KMS-11 (cell line): ENCODE measurements at regions not wholly inside any gene's neighbourhood (a gene's known extent, or its start where the extent isn't known, plus 50 kb on each side); places are given as distances from the start of the nearest gene placed in this dataset.

ENCODE experiments used
- H2AFZ ChIP-seq: fragments of 200-600 bp; sonication (generic); 2 replicates; pipeline ENCODE4 v1.6.1; 2016; ENCODE audit warnings: antibody characterized with exemption, mixed run types, low read depth
- H3K27ac ChIP-seq: fragments of 200-600 bp; sonication (generic); 2 replicates; pipeline ENCODE4 v1.6.1; 2016; ENCODE audit warnings: mild to moderate bottlenecking, mixed run types
- H3K27me3 ChIP-seq: fragments of 200-600 bp; sonication (generic); 2 replicates; pipeline ENCODE4 v1.6.1; 2017; ENCODE audit warnings: mild to moderate bottlenecking, low read depth, mixed run types, moderate library complexity; ENCODE audit not compliant: insufficient read depth
- H3K36me3 ChIP-seq: fragments of 200-600 bp; sonication (generic); 2 replicates; pipeline ENCODE4 v1.6.1; 2017; ENCODE audit warnings: mild to moderate bottlenecking, mixed run types; ENCODE audit not compliant: insufficient read depth
- H3K4me1 ChIP-seq: fragments of 200-600 bp; sonication (generic); 2 replicates; pipeline ENCODE4 v1.6.1; 2016; ENCODE audit warnings: mild to moderate bottlenecking, low read depth, mixed run types; ENCODE audit not compliant: poor library complexity, severe bottlenecking
- H3K4me2 ChIP-seq: fragments of 200-600 bp; sonication (generic); 2 replicates; pipeline ENCODE4 v1.7.0; 2016; ENCODE audit warnings: mild to moderate bottlenecking, mixed run types
- H3K4me3 ChIP-seq: fragments of 200-600 bp; sonication (generic); IDR thresholded peaks from 2 replicates; pipeline ENCODE4 v1.6.1; 2017; ENCODE audit warnings: low read depth, low read length, mixed read lengths; ENCODE audit not compliant: insufficient read depth
- H3K79me2 ChIP-seq: fragments of 200-600 bp; sonication (generic); 2 replicates; pipeline ENCODE4 v1.6.1; 2016; ENCODE audit warnings: low read depth, mixed run types; ENCODE audit not compliant: insufficient read depth
- H3K9ac ChIP-seq: fragments of 200-600 bp; sonication (generic); 2 replicates; pipeline ENCODE4 v1.6.1; 2016; ENCODE audit warnings: mild to moderate bottlenecking, mixed run types
- H4K20me1 ChIP-seq: fragments of 200-600 bp; sonication (generic); 2 replicates; pipeline ENCODE4 v1.6.1; 2016; ENCODE audit warnings: mild to moderate bottlenecking, mixed run types; ENCODE audit not compliant: insufficient read depth
- CTCF ChIP-seq: fragments of 200-600 bp; sonication (generic); conservative IDR thresholded peaks from 2 replicates; pipeline ENCODE4 v1.6.1; 2017; ENCODE audit warnings: low read depth, mild to moderate bottlenecking, antibody characterized with exemption, low read length, moderate library complexity, mixed read lengths

GRCh38 chr4:127081041-127081440, 551.7 kb upstream of the INTU start:
- Histone ChIP-seq H2AFZ (no peak overlapping the region), H3K4me2 (no peak overlapping the region), H3K36me3 (no peaks in the 10 kb centered on the region), H3K27me3 (no peaks in the 10 kb centered on the region), H3K9ac (no peak overlapping the region), H3K27ac (no peak overlapping the region), H3K4me1 (no peaks in the 10 kb centered on the region), H4K20me1 (no peaks in the 10 kb centered on the region), H3K4me3 (no peak overlapping the region), H3K79me2 (no peaks in the 10 kb centered on the region)
- no peak for TF ChIP-seq CTCF

GRCh38 chr4:127082986-127083385, 549.8 kb upstream of the INTU start:
- Histone ChIP-seq H3K79me2 (no peaks in the 10 kb centered on the region), H3K27me3 (no peaks in the 10 kb centered on the region), H3K27ac (no peak overlapping the region), H3K4me1 (no peaks in the 10 kb centered on the region), H2AFZ (no peak overlapping the region), H3K4me3 (no peak overlapping the region), H3K9ac (no peak overlapping the region), H4K20me1 (no peaks in the 10 kb centered on the region), H3K36me3 (no peaks in the 10 kb centered on the region), H3K4me2 (no peak overlapping the region)
- no peak for TF ChIP-seq CTCF

GRCh38 chr4:127084666-127085065, 548.1 kb upstream of the INTU start:
- no peak overlapping the region for H3K27ac ChIP-seq
- no peak overlapping the region for H3K9ac ChIP-seq
- H3K4me3 ChIP-seq, result no peak overlapping the region
- no peak for TF ChIP-seq CTCF
- H3K36me3 ChIP-seq, result no peaks in the 10 kb centered on the region
- no peaks in the 10 kb centered on the region for H4K20me1 ChIP-seq
- H2AFZ ChIP-seq, result no peak overlapping the region
- H3K4me2 ChIP-seq, result no peak overlapping the region
- H3K27me3 ChIP-seq, result no peaks in the 10 kb centered on the region
- no peaks in the 10 kb centered on the region for H3K79me2 ChIP-seq
- H3K4me1 ChIP-seq, result peaks cover 5% of the 10 kb centered on the region

- H2AFZ ChIP-seq, result no peak overlapping the region
- no peaks in the 10 kb centered on the region for H3K79me2 ChIP-seq
- H3K36me3 ChIP-seq, result no peaks in the 10 kb centered on the region
- H3K4me3 ChIP-seq, result no peak overlapping the region
- no peak overlapping the region for H3K27ac ChIP-seq
- H4K20me1 ChIP-seq, result no peaks in the 10 kb centered on the region
- H3K4me1 ChIP-seq, result no peaks in the 10 kb centered on the region
- no peak for TF ChIP-seq CTCF
- H3K27me3 ChIP-seq, result no peaks in the 10 kb centered on the region
- H3K4me2 ChIP-seq, result no peak overlapping the region
- no peak overlapping the region for H3K9ac ChIP-seq
Measured at GRCh38 chr4:127097061-127097460, 535.7 kb upstream of the INTU start.

- H3K9ac ChIP-seq, result no peak overlapping the region
- H3K36me3 ChIP-seq, result no peaks in the 10 kb centered on the region
- H3K4me3 ChIP-seq, result no peak overlapping the region
- no peaks in the 10 kb centered on the region for H3K27me3 ChIP-seq
- TF ChIP-seq CTCF, result no peak
- H4K20me1 ChIP-seq, result no peaks in the 10 kb centered on the region
- no peaks in the 10 kb centered on the region for H3K4me1 ChIP-seq
- no peak overlapping the region for H3K4me2 ChIP-seq
- no peak overlapping the region for H3K27ac ChIP-seq
- no peaks in the 10 kb centered on the region for H3K79me2 ChIP-seq
- no peak overlapping the region for H2AFZ ChIP-seq
Measured at GRCh38 chr4:127102361-127102760, 530.4 kb upstream of the INTU start.
